H9 (cell line): ENCODE measurements at regions not wholly inside any gene's neighbourhood (a gene's known extent, or its start where the extent isn't known, plus 50 kb on each side); places are given as distances from the start of the nearest gene placed in this dataset.

Source experiments
- DNase-seq: peaks from one replicate; pipeline ENCODE4 v3.0.0-alpha.2; 2017
- H2AFZ ChIP-seq: one replicate; pipeline ENCODE4 v1.6.1; 2013; ENCODE audit warnings: mild to moderate bottlenecking, low read length, control low read depth, moderate library complexity
- H2AK5ac ChIP-seq: 2 replicates; pipeline ENCODE4 v1.6.1; 2013; ENCODE audit warnings: low read length, control low read depth, mixed read lengths; ENCODE audit not compliant: insufficient read length
- H2BK120ac ChIP-seq: one replicate; pipeline ENCODE4 v1.6.1; 2013; ENCODE audit warnings: low read depth, mild to moderate bottlenecking, low read length, control low read depth, inconsistent platforms; ENCODE audit not compliant: poor library complexity, severe bottlenecking
- H2BK12ac ChIP-seq: 2 replicates; pipeline ENCODE4 v1.6.1; 2013; ENCODE audit warnings: low read length, control low read depth, mixed read lengths, low read depth; ENCODE audit not compliant: insufficient read length
- H2BK15ac ChIP-seq: 2 replicates; pipeline ENCODE4 v1.6.1; 2013; ENCODE audit warnings: low read depth, low read length, control low read depth
- H2BK20ac ChIP-seq: one replicate; pipeline ENCODE4 v1.6.1; 2013; ENCODE audit warnings: low read depth, mild to moderate bottlenecking, low read length, control low read depth, inconsistent platforms; ENCODE audit not compliant: poor library complexity, severe bottlenecking
- H2BK5ac ChIP-seq: 2 replicates; pipeline ENCODE4 v1.6.1; 2013; ENCODE audit warnings: low read length, control low read depth, mixed read lengths; ENCODE audit not compliant: insufficient read length
- H3K14ac ChIP-seq: 2 replicates; pipeline ENCODE4 v1.6.1; 2013; ENCODE audit warnings: low read length, control low read depth; ENCODE audit not compliant: insufficient read depth
- H3K18ac ChIP-seq: 2 replicates; pipeline ENCODE4 v1.6.1; 2013; ENCODE audit warnings: low read depth, mild to moderate bottlenecking, mixed read lengths, low read length, control low read depth; ENCODE audit not compliant: insufficient read length
- H3K23ac ChIP-seq: 2 replicates; pipeline ENCODE4 v1.6.1; 2013; ENCODE audit warnings: low read length, control low read depth, mixed read lengths, low read depth; ENCODE audit not compliant: insufficient read length
- H3K23me2 ChIP-seq: 2 replicates; pipeline ENCODE4 v1.6.1; 2013; ENCODE audit warnings: low read depth, mild to moderate bottlenecking, mixed read lengths, low read length, control low read depth; ENCODE audit not compliant: insufficient read length, poor library complexity, severe bottlenecking
- H3K27ac ChIP-seq: 2 replicates; pipeline ENCODE4 v1.5.1; 2013; ENCODE audit warnings: low read length, control low read depth, mixed read lengths, low read depth; ENCODE audit not compliant: insufficient read length
- H3K27me3 ChIP-seq: 2 replicates; pipeline ENCODE4 v1.6.1; 2013; ENCODE audit warnings: low read length, control low read depth, inconsistent platforms; ENCODE audit not compliant: insufficient read depth
- H3K4ac ChIP-seq: 2 replicates; pipeline ENCODE4 v1.6.1; 2013; ENCODE audit warnings: low read depth, mild to moderate bottlenecking, control low read depth, inconsistent platforms, low read length, moderate library complexity
- H3K4me1 ChIP-seq: 2 replicates; pipeline ENCODE4 v1.6.1; 2013; ENCODE audit warnings: low read length, control low read depth, inconsistent platforms; ENCODE audit not compliant: insufficient read depth
- H3K4me2 ChIP-seq: 2 replicates; pipeline ENCODE4 v1.6.1; 2013; ENCODE audit warnings: low read length, control low read depth, mixed read lengths; ENCODE audit not compliant: insufficient read length, insufficient read depth
- H3K56ac ChIP-seq: 2 replicates; pipeline ENCODE4 v1.6.1; 2013; ENCODE audit warnings: low read depth, mild to moderate bottlenecking, mixed read lengths, low read length, control low read depth; ENCODE audit not compliant: insufficient read length
- H3K79me1 ChIP-seq: 2 replicates; pipeline ENCODE4 v1.6.1; 2013; ENCODE audit warnings: low read depth, mild to moderate bottlenecking, moderate library complexity, low read length, control low read depth, inconsistent platforms; ENCODE audit not compliant: insufficient read depth, poor library complexity, severe bottlenecking
- H3K79me2 ChIP-seq: 2 replicates; pipeline ENCODE4 v1.6.1; 2013; ENCODE audit warnings: low read length, control low read depth, inconsistent platforms; ENCODE audit not compliant: insufficient read depth
- H3K9ac ChIP-seq: 2 replicates; pipeline ENCODE4 v1.6.1; 2013; ENCODE audit warnings: low read length, control low read depth, mixed read lengths; ENCODE audit not compliant: insufficient read length; ENCODE audit errors: extremely low read depth
- H3K9me3 ChIP-seq: one replicate; pipeline ENCODE4 v1.6.1; 2013; ENCODE audit warnings: low read depth, low read length, inconsistent platforms; ENCODE audit not compliant: control insufficient read depth
- H3T11ph ChIP-seq: one replicate; pipeline ENCODE4 v1.6.1; 2013; ENCODE audit warnings: mild to moderate bottlenecking, low read length, control low read depth, inconsistent platforms
- H4K20me1 ChIP-seq: one replicate; pipeline ENCODE4 v1.6.1; 2013; ENCODE audit not compliant: control insufficient read depth, insufficient read length, insufficient read depth
- H4K5ac ChIP-seq: 2 replicates; pipeline ENCODE4 v1.6.1; 2013; ENCODE audit warnings: low read depth, mild to moderate bottlenecking, mixed read lengths, low read length, control low read depth; ENCODE audit not compliant: insufficient read length
- H4K8ac ChIP-seq: replicated peaks from 2 replicates; pipeline ENCODE4 v1.6.1; 2013; ENCODE audit warnings: low read length, control low read depth, mixed read lengths, low read depth; ENCODE audit not compliant: insufficient read length
- H4K91ac ChIP-seq: 2 replicates; pipeline ENCODE4 v1.6.1; 2013; ENCODE audit warnings: low read depth, mild to moderate bottlenecking, moderate library complexity, mixed read lengths, low read length, control low read depth; ENCODE audit not compliant: insufficient read length
- H3K27ac Mint-ChIP-seq, 3 experiments: 2 replicates in 2 of 3; 3 replicates in 1 of 3; pipeline ENCODE4 v1.8.0; 2020 to 2021; ENCODE audit warnings: mixed read lengths in 3 of 3, mild to moderate bottlenecking in 1 of 3, moderate library complexity in 1 of 3
- H3K27me3 Mint-ChIP-seq: 2 replicates; pipeline ENCODE4 v1.8.0; 2021; ENCODE audit warnings: low read depth, mild to moderate bottlenecking, moderate library complexity, mixed read lengths
- H3K36me3 Mint-ChIP-seq, 3 experiments: 2 replicates in 2 of 3; 3 replicates in 1 of 3; pipeline ENCODE4 v1.8.0; 2020 to 2021; ENCODE audit warnings: low read depth in 3 of 3, mixed read lengths in 3 of 3; ENCODE audit not compliant: insufficient read depth in 1 of 3
- H3K4me1 Mint-ChIP-seq, 2 experiments: 2 replicates each; pipeline ENCODE4 v1.8.0; 2020; ENCODE audit warnings: mixed read lengths in 2 of 2
- H3K4me3 Mint-ChIP-seq, 2 experiments: 2 replicates in 1 of 2; 3 replicates in 1 of 2; pipeline ENCODE4 v1.8.0; 2020 to 2021; ENCODE audit warnings: mild to moderate bottlenecking in 2 of 2, mixed read lengths in 2 of 2, moderate library complexity in 1 of 2
- H3K9me3 Mint-ChIP-seq, 2 experiments: 2 replicates in 1 of 2; 3 replicates in 1 of 2; pipeline ENCODE4 v1.8.0; 2020; ENCODE audit warnings: mild to moderate bottlenecking in 2 of 2, mixed read lengths in 2 of 2, moderate library complexity in 1 of 2
- WGBS: extraction: QIAGEN DNeasy Blood & Tissue Kit; methylation state at CpG from one replicate; pipeline ENCODE4 v1.1.7; 2013; ENCODE audit warnings: missing lambda C conversion rate, low lambda C conversion rate, mixed read lengths; ENCODE audit not compliant: insufficient read length; ENCODE audit errors: extremely low coverage; 5-methylcytosine and 5-hydroxymethylcytosine counted together
- TF ChIP-seq, protein P1 (sequence below): fragments of 200-600 bp; sonication (generic); conservative IDR thresholded peaks from 3 replicates; pipeline ENCODE4 v1.8.0; 2021; ENCODE audit warnings: antibody characterized with exemption, mild to moderate bottlenecking

DNA sequence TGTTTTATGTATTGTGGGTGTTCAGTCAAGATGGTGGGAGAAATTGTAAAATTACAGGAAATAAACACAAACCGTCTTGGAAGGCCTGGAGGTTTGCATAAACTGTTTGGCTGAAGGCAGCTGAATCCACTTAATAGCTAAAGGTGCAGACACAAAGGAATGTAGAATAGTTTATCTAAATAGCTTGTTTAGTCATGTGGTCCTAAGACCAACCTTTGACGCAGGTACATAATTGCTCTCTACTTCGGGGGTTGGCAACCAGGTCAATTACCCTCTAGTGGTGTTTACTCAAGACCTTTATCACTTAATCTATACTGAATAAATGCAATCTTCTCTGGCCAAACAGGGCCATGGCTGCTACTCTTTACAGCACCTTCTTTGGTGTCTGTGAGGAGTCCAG lies 502.8 kb downstream of the IGSF11 start:
- Histone ChIP-seq H3K23me2 (no peaks in the 10 kb centered on the region), H3K4ac (no peak overlapping the region), H2BK120ac (no peak overlapping the region), H2BK15ac (no peak overlapping the region), H2BK12ac (no peak overlapping the region), H3T11ph (no peak overlapping the region), H3K79me2 (no peaks in the 10 kb centered on the region), H3K9ac (no peak overlapping the region), H2BK20ac (no peak overlapping the region), H3K27me3 (no peaks in the 10 kb centered on the region), H3K14ac (no peak overlapping the region), H4K8ac (no peak overlapping the region), H3K79me1 (no peaks in the 10 kb centered on the region), H4K91ac (no peak overlapping the region), H3K4me1 (no peaks in the 10 kb centered on the region), H4K5ac (no peak overlapping the region), H3K4me2 (no peak overlapping the region), H3K27ac (no peak overlapping the region), H2AK5ac (no peak overlapping the region), H3K56ac (no peak overlapping the region), H3K9me3 (no peaks in the 10 kb centered on the region), H2AFZ (no peak overlapping the region), H4K20me1 (no peaks in the 10 kb centered on the region), H2BK5ac (no peak overlapping the region), H3K18ac (no peak overlapping the region), H3K23ac (no peak overlapping the region)
- Mint-ChIP-seq H3K4me3 (no peak overlapping the region), H3K9me3 (peaks cover 0 to 7% of the 10 kb centered on the region in 2 experiments; a peak in 2 of 5 replicates), H3K27ac (no peak overlapping the region), H3K27me3 (no peaks in the 10 kb centered on the region), H3K36me3 (peaks cover 0 to 9% (median 0%) of the 10 kb centered on the region in 3 experiments; a peak in 2 of 7 replicates), H3K4me1 (peaks cover 2 to 16% of the 10 kb centered on the region in 2 experiments; a peak in 2 of 4 replicates)
- DNase-seq, result no peak
- WGBS, result no CpG with 5 or more reads among the region's 3 CpGs
- TF ChIP-seq, protein P1, sequence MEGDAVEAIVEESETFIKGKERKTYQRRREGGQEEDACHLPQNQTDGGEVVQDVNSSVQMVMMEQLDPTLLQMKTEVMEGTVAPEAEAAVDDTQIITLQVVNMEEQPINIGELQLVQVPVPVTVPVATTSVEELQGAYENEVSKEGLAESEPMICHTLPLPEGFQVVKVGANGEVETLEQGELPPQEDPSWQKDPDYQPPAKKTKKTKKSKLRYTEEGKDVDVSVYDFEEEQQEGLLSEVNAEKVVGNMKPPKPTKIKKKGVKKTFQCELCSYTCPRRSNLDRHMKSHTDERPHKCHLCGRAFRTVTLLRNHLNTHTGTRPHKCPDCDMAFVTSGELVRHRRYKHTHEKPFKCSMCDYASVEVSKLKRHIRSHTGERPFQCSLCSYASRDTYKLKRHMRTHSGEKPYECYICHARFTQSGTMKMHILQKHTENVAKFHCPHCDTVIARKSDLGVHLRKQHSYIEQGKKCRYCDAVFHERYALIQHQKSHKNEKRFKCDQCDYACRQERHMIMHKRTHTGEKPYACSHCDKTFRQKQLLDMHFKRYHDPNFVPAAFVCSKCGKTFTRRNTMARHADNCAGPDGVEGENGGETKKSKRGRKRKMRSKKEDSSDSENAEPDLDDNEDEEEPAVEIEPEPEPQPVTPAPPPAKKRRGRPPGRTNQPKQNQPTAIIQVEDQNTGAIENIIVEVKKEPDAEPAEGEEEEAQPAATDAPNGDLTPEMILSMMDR, result no peak
